ENCODE measurements at regions not wholly inside any gene's neighbourhood (a gene's known extent, or its start where the extent isn't known, plus 50 kb on each side); places are given as distances from the start of the nearest gene placed in this dataset.

GRCh38 chr18:57916684-57917083 is 113.6 kb upstream of the ATP8B1 start:
- no peaks in the 10 kb centered on the region for H3K36me3 ChIP-seq (ENCODE audit: insufficient read depth, low read length, poor library complexity, severe bottlenecking)
- H3K9me3 ChIP-seq (ENCODE audit: low read depth, low read length, poor library complexity, severe bottlenecking) = no peaks in the 10 kb centered on the region
- H3K27me3 ChIP-seq (replicated peaks; ENCODE audit: insufficient read depth, low read depth, low read length, poor library complexity) = no peaks in the 10 kb centered on the region
- ChIA-PET CTCF (no interaction called here), POLR2A (ENCODE audit: low non-redundant PET) (no interaction called here)
- TF ChIP-seq EZH2 (IDR thresholded peaks at IDR 0.05; ENCODE audit: borderline replicate concordance, low read depth, low read length, poor library complexity, severe bottlenecking) (no peak), CTCF (conservative IDR thresholded peaks at IDR 0.05; ENCODE audit: low read depth, low read length) (no peak)
- no peak overlapping the region for H3K27ac ChIP-seq (ENCODE audit: low read depth, low read length, poor library complexity, severe bottlenecking)
- no peak for DNase-seq (ENCODE audit: low spot score)
- no peak overlapping the region for H3K4me3 ChIP-seq (ENCODE audit: low read depth, low read length, poor library complexity, severe bottlenecking)
- H3K4me1 ChIP-seq (ENCODE audit: insufficient read depth, low read length, poor library complexity, severe bottlenecking) = peaks cover 12% of the 10 kb centered on the region
- no TSS peak for BruUV-seq (replicated peaks)
- intact Hi-C loops (cut with micrococcal nuclease; ENCODE audit: unreplicated experiment) = no loop called here

- H3K36me3 ChIP-seq (ENCODE audit: insufficient read depth, low read length, poor library complexity, severe bottlenecking) = no peaks in the 10 kb centered on the region
- CTCF ChIA-PET = no interaction called here
- POLR2A ChIA-PET (ENCODE audit: low non-redundant PET) = no interaction called here
Observed at GRCh38 chr18:57915865-57916582, 112.9 kb upstream of the ATP8B1 start.

GRCh38 chr18:57915248-57915647 is 112.1 kb upstream of the ATP8B1 start:
- DNase-seq (ENCODE audit: low spot score) = no peak
- H3K36me3 ChIP-seq (ENCODE audit: insufficient read depth, low read length, poor library complexity, severe bottlenecking) = no peaks in the 10 kb centered on the region
- intact Hi-C loops (cut with micrococcal nuclease; ENCODE audit: unreplicated experiment) = no loop called here
- ChIA-PET CTCF (no interaction called here), POLR2A (ENCODE audit: low non-redundant PET) (no interaction called here)
- no peaks in the 10 kb centered on the region for H3K27me3 ChIP-seq (replicated peaks; ENCODE audit: insufficient read depth, low read depth, low read length, poor library complexity)
- no peak overlapping the region for H3K4me3 ChIP-seq (ENCODE audit: low read depth, low read length, poor library complexity, severe bottlenecking)
- no TSS peak for BruUV-seq (replicated peaks)
- H3K9me3 ChIP-seq (ENCODE audit: low read depth, low read length, poor library complexity, severe bottlenecking) = no peaks in the 10 kb centered on the region
- H3K27ac ChIP-seq (ENCODE audit: low read depth, low read length, poor library complexity, severe bottlenecking) = no peak overlapping the region
- peaks cover 12% of the 10 kb centered on the region for H3K4me1 ChIP-seq (ENCODE audit: insufficient read depth, low read length, poor library complexity, severe bottlenecking)
- TF ChIP-seq EZH2 (IDR thresholded peaks at IDR 0.05; ENCODE audit: borderline replicate concordance, low read depth, low read length, poor library complexity, severe bottlenecking) = no peak
- TF ChIP-seq CTCF (conservative IDR thresholded peaks at IDR 0.05; ENCODE audit: low read depth, low read length) = no peak

More at GRCh38 chr18:57915865-57916582, 112.9 kb upstream of the ATP8B1 start:
- intact Hi-C loops (cut with micrococcal nuclease; ENCODE audit: unreplicated experiment) = no loop called here
- TF ChIP-seq EZH2 (IDR thresholded peaks at IDR 0.05; ENCODE audit: borderline replicate concordance, low read depth, low read length, poor library complexity, severe bottlenecking) = no peak
- no peak for TF ChIP-seq CTCF (conservative IDR thresholded peaks at IDR 0.05; ENCODE audit: low read depth, low read length)
- Histone ChIP-seq H3K4me1 (ENCODE audit: insufficient read depth, low read length, poor library complexity, severe bottlenecking) (peaks cover 12% of the 10 kb centered on the region), H3K27me3 (replicated peaks; ENCODE audit: insufficient read depth, low read depth, low read length, poor library complexity) (no peaks in the 10 kb centered on the region), H3K27ac (ENCODE audit: low read depth, low read length, poor library complexity, severe bottlenecking) (no peak overlapping the region), H3K4me3 (ENCODE audit: low read depth, low read length, poor library complexity, severe bottlenecking) (no peak overlapping the region), H3K9me3 (ENCODE audit: low read depth, low read length, poor library complexity, severe bottlenecking) (no peaks in the 10 kb centered on the region)
- BruUV-seq (replicated peaks) = no TSS peak
- no peak for DNase-seq (ENCODE audit: low spot score)

Data from A673 (cell line).